Activated CD8-positive, alpha-beta memory T cell treated with anti-CD3 and anti-CD28 coated beads, Interleukin-2, amount 50 U/mL, for 24 hours (primary cell): ENCODE measurements at regions not wholly inside any gene's neighbourhood (a gene's known extent, or its start where the extent isn't known, plus 50 kb on each side); places are given as distances from the start of the nearest gene placed in this dataset.

Source experiments
- DNase-seq: peaks from one replicate; pipeline ENCODE4 v3.0.0-alpha.2; 2020; ENCODE audit errors: extremely low read depth

- no peak for DNase-seq
Measured at GRCh38 chr13:73465617-73465971, 406.8 kb downstream of the KLF5 start.

- no peak for DNase-seq
Measured at GRCh38 chr13:73464758-73465616, 406.2 kb downstream of the KLF5 start.

- DNase-seq, result no peak
Measured at GRCh38 chr13:73462241-73462640, 403.4 kb downstream of the KLF5 start.

GRCh38 chr13:73451221-73452029 is 392.6 kb downstream of the KLF5 start:
- no peak for DNase-seq

GRCh38 chr13:73450583-73450982 is 391.8 kb downstream of the KLF5 start:
- DNase-seq, result no peak

- DNase-seq, result no peak
Measured at GRCh38 chr13:73449252-73449651, 390.4 kb downstream of the KLF5 start.

- DNase-seq, result no peak
Measured at GRCh38 chr13:73440296-73440895, 381.6 kb downstream of the KLF5 start.

- no peak for DNase-seq
Measured at GRCh38 chr13:73433890-73434289, 375.1 kb downstream of the KLF5 start.

- no peak for DNase-seq
Measured at GRCh38 chr13:73433458-73433857, 374.7 kb downstream of the KLF5 start.

- DNase-seq, result no peak
Measured at GRCh38 chr13:73429701-73430100, 370.9 kb downstream of the KLF5 start.

GRCh38 chr13:73428706-73429105 is 369.9 kb downstream of the KLF5 start:
- no peak for DNase-seq

- no peak for DNase-seq
Measured at GRCh38 chr13:73428137-73428536, 369.3 kb downstream of the KLF5 start.

GRCh38 chr13:73422973-73423372 is 364.2 kb downstream of the KLF5 start:
- DNase-seq, result no peak

GRCh38 chr13:73421310-73421912 is 362.6 kb downstream of the KLF5 start:
- DNase-seq, result no peak

GRCh38 chr13:73419186-73419585 is 360.4 kb downstream of the KLF5 start:
- DNase-seq, result no peak

GRCh38 chr13:73417012-73417615 is 358.3 kb downstream of the KLF5 start:
- DNase-seq, result no peak

- no peak for DNase-seq
Measured at GRCh38 chr13:73416093-73416492, 357.3 kb downstream of the KLF5 start.

GRCh38 chr13:73413656-73414055 is 354.9 kb downstream of the KLF5 start:
- no peak for DNase-seq

GRCh38 chr13:73412933-73413332 is 354.1 kb downstream of the KLF5 start:
- no peak for DNase-seq

- DNase-seq, result no peak
Measured at GRCh38 chr13:73411067-73411809, 352.4 kb downstream of the KLF5 start.

GRCh38 chr13:73406454-73406853 is 347.6 kb downstream of the KLF5 start:
- DNase-seq, result no peak
